ENCODE measurements at regions not wholly inside any gene's neighbourhood (a gene's known extent, or its start where the extent isn't known, plus 50 kb on each side); places are given as distances from the start of the nearest gene placed in this dataset.

- no peak for TF ChIP-seq CTCF (IDR thresholded peaks at IDR 0.05)
- TF ChIP-seq POLR2A (IDR thresholded peaks at IDR 0.05), result no peak
- no peak for TF ChIP-seq POLR2AphosphoS5 (IDR thresholded peaks at IDR 0.05)
Measured at GRCh38 chr2:198861080-198861479, 596.7 kb downstream of the SATB2 start.

All from suprapubic skin (tissue), 4 donors.